ENCODE measurements at regions not wholly inside any gene's neighbourhood (a gene's known extent, or its start where the extent isn't known, plus 50 kb on each side); places are given as distances from the start of the nearest gene placed in this dataset.

DNA sequence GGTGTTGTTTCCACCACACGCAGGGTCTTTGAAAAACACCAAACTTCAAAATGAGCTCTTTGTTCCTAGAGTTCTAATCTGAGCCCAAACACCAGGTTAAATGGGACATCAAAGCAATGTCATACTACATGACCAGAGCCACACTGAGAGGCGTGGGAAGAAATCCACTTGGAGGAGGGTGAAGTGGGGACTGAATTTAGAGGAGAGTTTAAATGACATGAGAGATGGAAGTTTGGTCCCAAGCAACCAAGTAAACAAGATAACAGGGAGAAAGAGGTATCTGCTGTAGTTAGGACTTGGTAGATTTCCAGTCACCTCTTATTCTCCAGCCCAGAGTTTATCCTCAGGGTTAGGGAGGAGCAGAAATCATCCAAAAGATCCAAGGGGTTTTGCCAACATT is 290.9 kb upstream of the FAM78B start:
- Histone ChIP-seq H3K27ac (ENCODE audit: low read length) (no peak overlapping the region), H3K27me3 (ENCODE audit: control insufficient read depth, insufficient read depth, low read length) (no peaks in the 10 kb centered on the region), H3K36me3 (ENCODE audit: control insufficient read depth, insufficient read depth, low read length) (no peaks in the 10 kb centered on the region), H3K9me3 (ENCODE audit: control insufficient read depth, low read depth, low read length) (no peaks in the 10 kb centered on the region), H3K4me3 (ENCODE audit: low read length) (no peak overlapping the region), H3K4me1 (ENCODE audit: control insufficient read depth, insufficient read depth, low read length) (no peaks in the 10 kb centered on the region)
- DNase-seq = no peak
- WGBS (ENCODE audit: insufficient coverage, low lambda C conversion rate) = 100% methylated on average over 1 of the region's 2 CpGs

DNA sequence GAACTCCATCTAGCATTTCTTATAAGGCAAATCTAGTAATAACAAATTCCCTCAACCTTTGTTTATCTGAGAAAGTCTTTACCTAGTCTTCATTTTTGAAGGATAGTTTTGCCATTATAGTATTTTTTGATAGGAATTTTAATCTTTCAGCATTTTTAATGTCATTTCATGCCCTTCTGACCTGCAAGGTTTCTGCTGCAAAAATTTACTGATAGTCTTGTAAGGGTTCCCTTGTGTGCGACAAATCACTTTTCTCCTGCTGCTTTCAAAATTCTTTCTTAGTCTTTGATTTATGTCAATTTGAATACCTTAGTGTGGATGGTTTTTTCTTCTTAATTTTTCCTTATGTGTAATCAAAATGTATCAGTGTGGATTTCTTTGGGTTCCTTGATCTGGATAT is 297.5 kb upstream of the FAM78B start:
- no peak overlapping the region for H3K4me3 ChIP-seq (ENCODE audit: low read length)
- H3K36me3 ChIP-seq (ENCODE audit: control insufficient read depth, insufficient read depth, low read length) = no peaks in the 10 kb centered on the region
- peaks cover 4% of the 10 kb centered on the region for H3K4me1 ChIP-seq (ENCODE audit: control insufficient read depth, insufficient read depth, low read length)
- H3K9me3 ChIP-seq (ENCODE audit: control insufficient read depth, low read depth, low read length) = peaks cover 7% of the 10 kb centered on the region
- no peak overlapping the region for H3K27ac ChIP-seq (ENCODE audit: low read length)
- DNase-seq = no peak
- H3K27me3 ChIP-seq (ENCODE audit: control insufficient read depth, insufficient read depth, low read length) = no peaks in the 10 kb centered on the region
- WGBS (ENCODE audit: insufficient coverage, low lambda C conversion rate) = no CpG with 5 or more reads among the region's 1 CpG

DNA sequence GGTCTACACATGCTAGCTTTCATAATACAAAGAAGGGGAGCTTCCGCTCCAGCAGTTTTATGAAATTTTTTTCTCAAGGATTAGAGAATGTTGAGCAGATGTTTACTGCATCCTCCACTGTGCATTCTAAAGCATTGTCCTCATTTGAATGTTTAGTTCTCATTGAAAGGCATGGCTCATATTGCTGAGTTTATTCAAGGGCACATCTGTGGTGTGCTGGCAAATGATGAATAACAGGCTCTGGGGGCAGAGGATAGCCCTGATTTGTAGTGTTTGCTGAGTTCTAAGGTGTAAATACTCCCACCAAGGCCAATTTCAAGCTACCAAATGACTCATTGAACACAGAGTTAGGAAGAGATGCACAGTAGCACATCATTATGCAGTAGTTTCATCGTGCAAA is 303.2 kb upstream of the FAM78B start:
- peaks cover 16% of the 10 kb centered on the region for H3K4me1 ChIP-seq (ENCODE audit: control insufficient read depth, insufficient read depth, low read length)
- H3K9me3 ChIP-seq (ENCODE audit: control insufficient read depth, low read depth, low read length) = peaks cover 3% of the 10 kb centered on the region
- DNase-seq = no peak
- no peaks in the 10 kb centered on the region for H3K27me3 ChIP-seq (ENCODE audit: control insufficient read depth, insufficient read depth, low read length)
- no peaks in the 10 kb centered on the region for H3K36me3 ChIP-seq (ENCODE audit: control insufficient read depth, insufficient read depth, low read length)
- H3K4me3 ChIP-seq (ENCODE audit: low read length) = no peak overlapping the region
- no peak overlapping the region for H3K27ac ChIP-seq (ENCODE audit: low read length)
- WGBS (ENCODE audit: insufficient coverage, low lambda C conversion rate) = no CpG with 5 or more reads among the region's 2 CpGs

DNA sequence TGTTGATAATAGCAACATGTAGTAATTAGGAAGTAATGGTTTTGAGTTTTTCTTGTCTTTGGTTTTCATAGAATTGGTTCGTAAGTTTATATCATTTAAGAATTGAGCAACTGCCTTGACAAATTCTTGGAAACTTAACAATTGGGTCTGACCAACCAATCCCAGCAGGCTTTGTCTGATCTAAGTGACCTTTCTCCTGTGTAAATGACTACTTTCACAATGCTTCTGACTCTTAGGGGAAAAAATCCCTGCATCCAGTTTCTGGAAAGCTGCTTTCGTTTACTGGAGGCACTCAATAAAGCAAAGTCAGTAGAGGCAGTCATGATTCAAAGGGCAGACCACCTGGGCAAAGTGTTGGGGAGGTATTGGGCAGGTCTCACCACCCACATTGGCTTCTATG is 303.6 kb upstream of the FAM78B start:
- DNase-seq = peak; percentile 17 to 65
- Histone ChIP-seq H3K36me3 (ENCODE audit: control insufficient read depth, insufficient read depth, low read length) (no peaks in the 10 kb centered on the region), H3K9me3 (ENCODE audit: control insufficient read depth, low read depth, low read length) (no peaks in the 10 kb centered on the region), H3K4me1 (ENCODE audit: control insufficient read depth, insufficient read depth, low read length) (peaks cover 16% of the 10 kb centered on the region), H3K4me3 (ENCODE audit: low read length) (no peak overlapping the region), H3K27ac (ENCODE audit: low read length) (no peak overlapping the region), H3K27me3 (ENCODE audit: control insufficient read depth, insufficient read depth, low read length) (no peaks in the 10 kb centered on the region)
- 60% methylated on average over 1 of the region's 2 CpGs for WGBS (ENCODE audit: insufficient coverage, low lambda C conversion rate)

DNA sequence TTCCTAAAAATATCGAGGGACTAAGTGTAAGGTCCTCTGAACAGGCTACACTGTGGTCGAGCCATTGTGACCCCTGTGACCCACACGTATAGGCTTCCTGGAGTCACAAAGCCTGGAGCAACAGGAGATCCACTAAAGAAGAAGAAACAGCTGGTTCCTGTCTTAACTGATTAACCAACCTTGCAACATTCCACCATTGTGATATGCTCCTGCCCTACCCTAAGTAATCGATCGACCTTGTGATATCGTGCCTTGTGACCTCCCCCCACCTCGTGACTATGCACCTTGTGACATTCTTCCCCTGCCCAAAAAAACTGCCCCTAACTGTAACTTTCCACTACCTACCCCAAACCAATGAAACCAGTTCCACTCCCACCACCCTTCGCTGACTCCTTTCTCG is 304.6 kb upstream of the FAM78B start:
- no peaks in the 10 kb centered on the region for H3K36me3 ChIP-seq (ENCODE audit: control insufficient read depth, insufficient read depth, low read length)
- H3K4me1 ChIP-seq (ENCODE audit: control insufficient read depth, insufficient read depth, low read length) = peaks cover 16% of the 10 kb centered on the region
- no CpG with 5 or more reads among the region's 9 CpGs for WGBS (ENCODE audit: insufficient coverage, low lambda C conversion rate)
- peak in 1 of 2 donors; percentile 6 for DNase-seq
- no peak overlapping the region for H3K4me3 ChIP-seq (ENCODE audit: low read length)
- no peaks in the 10 kb centered on the region for H3K9me3 ChIP-seq (ENCODE audit: control insufficient read depth, low read depth, low read length)
- no peak overlapping the region for H3K27ac ChIP-seq (ENCODE audit: low read length)
- no peaks in the 10 kb centered on the region for H3K27me3 ChIP-seq (ENCODE audit: control insufficient read depth, insufficient read depth, low read length)

DNA sequence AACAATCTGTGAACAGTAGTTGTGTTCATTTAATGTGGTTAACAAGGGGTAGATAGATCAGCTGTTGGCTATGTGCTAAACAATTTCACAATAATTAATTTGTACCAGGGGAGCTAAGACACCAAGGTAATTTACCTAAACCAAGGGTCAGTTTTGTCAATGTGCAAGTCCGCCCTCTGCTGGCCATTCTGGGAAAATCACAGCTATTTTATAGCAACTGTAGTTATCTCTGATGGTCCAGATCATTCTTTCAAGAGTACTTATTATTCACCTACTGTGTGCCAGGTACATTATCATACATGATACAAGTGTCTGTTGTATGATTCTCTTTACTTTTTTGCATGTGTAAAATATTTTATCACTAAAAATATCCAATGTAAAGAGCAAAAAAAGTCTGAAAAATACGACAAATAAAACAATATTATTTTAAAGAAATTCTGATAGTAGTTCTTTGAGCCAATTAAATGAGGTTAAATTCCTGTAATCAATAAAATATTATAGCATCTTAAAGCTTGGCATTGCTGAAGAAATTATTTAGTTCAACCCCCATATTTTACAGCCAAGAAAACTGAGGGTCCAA is 312.3 kb upstream of the FAM78B start:
- Histone ChIP-seq H3K27ac (ENCODE audit: low read length) (no peak overlapping the region), H3K36me3 (ENCODE audit: control insufficient read depth, insufficient read depth, low read length) (no peaks in the 10 kb centered on the region), H3K4me3 (ENCODE audit: low read length) (no peak overlapping the region), H3K9me3 (ENCODE audit: control insufficient read depth, low read depth, low read length) (no peaks in the 10 kb centered on the region), H3K4me1 (ENCODE audit: control insufficient read depth, insufficient read depth, low read length) (no peaks in the 10 kb centered on the region), H3K27me3 (ENCODE audit: control insufficient read depth, insufficient read depth, low read length) (no peaks in the 10 kb centered on the region)
- peak in 1 of 2 donors; percentile 43 for DNase-seq
- WGBS (ENCODE audit: insufficient coverage, low lambda C conversion rate) = 42% methylated on average over 2 of the region's 2 CpGs

DNA sequence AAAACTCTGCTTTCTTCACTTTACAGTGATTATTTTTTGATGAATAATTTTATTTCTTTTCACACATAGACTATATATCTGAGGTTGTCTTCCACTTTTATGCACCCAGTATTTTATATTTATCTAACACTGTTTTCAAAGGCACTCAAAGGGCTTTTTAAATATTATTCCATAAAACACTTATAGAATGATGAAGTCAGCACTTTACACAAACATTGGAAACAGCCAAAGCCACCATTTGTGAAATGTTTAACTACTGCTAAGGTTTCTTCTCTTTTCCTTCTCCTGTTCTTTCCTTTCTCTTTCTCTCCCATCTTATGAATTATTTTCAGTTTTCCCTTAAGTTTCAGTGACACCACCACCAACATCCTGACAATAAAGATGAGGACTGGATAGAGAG is 317.7 kb upstream of the FAM78B start:
- Histone ChIP-seq H3K4me1 (ENCODE audit: control insufficient read depth, insufficient read depth, low read length) (no peaks in the 10 kb centered on the region), H3K27ac (ENCODE audit: low read length) (no peak overlapping the region), H3K36me3 (ENCODE audit: control insufficient read depth, insufficient read depth, low read length) (no peaks in the 10 kb centered on the region), H3K4me3 (ENCODE audit: low read length) (no peak overlapping the region), H3K9me3 (ENCODE audit: control insufficient read depth, low read depth, low read length) (no peaks in the 10 kb centered on the region), H3K27me3 (ENCODE audit: control insufficient read depth, insufficient read depth, low read length) (no peaks in the 10 kb centered on the region)
- no peak for DNase-seq

DNA sequence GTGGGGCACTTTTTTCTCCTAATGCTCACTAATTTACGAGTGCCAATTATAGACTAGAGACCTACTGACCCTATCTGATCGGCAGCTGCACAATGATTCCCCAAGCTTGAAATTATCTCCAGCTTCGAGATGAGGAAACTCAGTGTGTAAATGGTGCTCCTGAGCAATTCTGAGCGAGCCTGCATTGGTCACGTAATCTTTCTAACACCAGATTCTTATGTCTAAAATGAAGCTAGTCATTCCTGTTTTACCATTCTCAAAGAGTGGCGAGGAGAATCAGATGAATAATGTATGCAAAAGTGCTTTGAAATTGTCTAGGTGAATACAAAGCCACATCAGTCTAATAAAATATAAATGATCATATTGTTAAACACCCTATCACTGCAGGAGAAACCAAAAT is 318.1 kb upstream of the FAM78B start:
- Histone ChIP-seq H3K27me3 (ENCODE audit: control insufficient read depth, insufficient read depth, low read length) (no peaks in the 10 kb centered on the region), H3K36me3 (ENCODE audit: control insufficient read depth, insufficient read depth, low read length) (no peaks in the 10 kb centered on the region), H3K9me3 (ENCODE audit: control insufficient read depth, low read depth, low read length) (no peaks in the 10 kb centered on the region), H3K4me1 (ENCODE audit: control insufficient read depth, insufficient read depth, low read length) (no peaks in the 10 kb centered on the region), H3K4me3 (ENCODE audit: low read length) (no peak overlapping the region), H3K27ac (ENCODE audit: low read length) (no peak overlapping the region)
- DNase-seq = no peak
- WGBS (ENCODE audit: insufficient coverage, low lambda C conversion rate) = 100% methylated on average over 1 of the region's 6 CpGs

DNA sequence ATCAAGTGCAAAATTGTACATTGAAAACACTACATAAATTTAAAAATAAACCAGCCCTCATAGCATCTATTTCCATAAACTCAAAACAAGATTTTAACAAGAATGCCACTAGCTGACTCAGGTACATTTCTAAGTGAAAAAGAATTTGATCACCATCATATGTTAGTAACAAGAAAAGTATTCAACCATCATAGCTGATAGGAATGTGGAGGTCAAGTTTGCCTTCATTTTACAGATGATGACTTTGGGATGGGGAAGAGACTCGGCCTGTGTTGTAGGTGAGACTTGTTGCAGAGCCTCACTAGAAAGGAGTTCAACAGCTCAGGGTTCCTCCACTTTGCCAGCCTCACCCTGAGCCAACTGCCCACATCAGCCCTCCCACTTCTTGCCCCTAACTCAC is 318.8 kb upstream of the FAM78B start:
- no CpG with 5 or more reads among the region's 1 CpG for WGBS (ENCODE audit: insufficient coverage, low lambda C conversion rate)
- no peaks in the 10 kb centered on the region for H3K36me3 ChIP-seq (ENCODE audit: control insufficient read depth, insufficient read depth, low read length)
- no peaks in the 10 kb centered on the region for H3K27me3 ChIP-seq (ENCODE audit: control insufficient read depth, insufficient read depth, low read length)
- H3K4me3 ChIP-seq (ENCODE audit: low read length) = no peak overlapping the region
- no peak for DNase-seq
- H3K4me1 ChIP-seq (ENCODE audit: control insufficient read depth, insufficient read depth, low read length) = no peaks in the 10 kb centered on the region
- no peak overlapping the region for H3K27ac ChIP-seq (ENCODE audit: low read length)
- H3K9me3 ChIP-seq (ENCODE audit: control insufficient read depth, low read depth, low read length) = no peaks in the 10 kb centered on the region

DNA sequence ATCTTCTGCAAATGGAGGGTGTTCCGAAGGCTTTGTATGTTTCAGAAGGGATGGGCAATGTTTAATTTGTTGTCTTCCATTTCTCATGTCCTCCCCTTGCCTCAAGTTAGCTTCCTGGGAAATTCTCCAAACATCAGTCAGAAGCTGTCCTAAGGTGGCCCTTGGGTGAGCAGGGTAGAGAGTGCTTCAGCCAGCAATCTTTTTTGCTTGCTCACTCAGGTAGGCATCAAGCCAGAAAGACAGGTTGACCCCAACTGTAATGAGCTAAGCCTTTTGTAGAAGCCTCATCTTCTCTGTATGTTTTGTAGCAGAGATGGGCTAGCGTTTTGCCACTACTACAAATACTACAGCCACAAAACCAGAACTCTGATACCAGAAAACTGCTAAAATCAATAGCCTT is 321.5 kb upstream of the FAM78B start:
- no peaks in the 10 kb centered on the region for H3K9me3 ChIP-seq (ENCODE audit: control insufficient read depth, low read depth, low read length)
- WGBS (ENCODE audit: insufficient coverage, low lambda C conversion rate) = 80% methylated on average over 1 of the region's 2 CpGs
- DNase-seq = no peak
- no peaks in the 10 kb centered on the region for H3K36me3 ChIP-seq (ENCODE audit: control insufficient read depth, insufficient read depth, low read length)
- no peaks in the 10 kb centered on the region for H3K4me1 ChIP-seq (ENCODE audit: control insufficient read depth, insufficient read depth, low read length)
- no peak overlapping the region for H3K4me3 ChIP-seq (ENCODE audit: low read length)
- H3K27ac ChIP-seq (ENCODE audit: low read length) = no peak overlapping the region
- no peaks in the 10 kb centered on the region for H3K27me3 ChIP-seq (ENCODE audit: control insufficient read depth, insufficient read depth, low read length)

DNA sequence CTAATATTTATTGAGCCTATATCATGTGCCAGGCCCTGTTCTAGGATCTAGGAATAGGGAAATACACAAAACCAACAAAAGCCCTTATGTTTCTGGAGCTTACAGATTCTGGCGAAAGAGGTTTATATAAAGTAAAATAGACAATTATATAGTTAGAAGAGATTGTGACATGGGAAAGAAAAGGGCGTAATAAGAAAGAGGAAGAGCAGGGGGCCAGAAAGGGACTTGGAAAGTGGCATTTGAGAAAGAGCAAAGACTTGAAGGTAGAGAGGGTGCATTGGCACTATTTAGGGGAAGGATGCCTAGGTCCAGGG is 322.5 kb upstream of the FAM78B start:
- Histone ChIP-seq H3K4me1 (ENCODE audit: control insufficient read depth, insufficient read depth, low read length) (no peaks in the 10 kb centered on the region), H3K27ac (ENCODE audit: low read length) (no peak overlapping the region), H3K4me3 (ENCODE audit: low read length) (no peak overlapping the region), H3K36me3 (ENCODE audit: control insufficient read depth, insufficient read depth, low read length) (no peaks in the 10 kb centered on the region), H3K9me3 (ENCODE audit: control insufficient read depth, low read depth, low read length) (no peaks in the 10 kb centered on the region), H3K27me3 (ENCODE audit: control insufficient read depth, insufficient read depth, low read length) (no peaks in the 10 kb centered on the region)
- no peak for DNase-seq
- 86% methylated on average over 2 of the region's 2 CpGs for WGBS (ENCODE audit: insufficient coverage, low lambda C conversion rate)
